Right lobe of liver (tissue), 4 donors: ENCODE measurements at regions not wholly inside any gene's neighbourhood (a gene's known extent, or its start where the extent isn't known, plus 50 kb on each side); places are given as distances from the start of the nearest gene placed in this dataset.

Experiments
- POLR2A ChIP-seq: fragments of 450-650 bp; IDR thresholded peaks from one replicate; pipeline ENCODE4 v1.6.1; 2017; ENCODE audit warnings: antibody characterized with exemption, mild to moderate bottlenecking
- TF ChIP-seq, protein P1 (sequence below), 4 donors: fragments of 200-600 bp in 3 of 4; fragments of 450-650 bp in 1 of 4; IDR thresholded peaks; one replicate each; pipeline versions ENCODE4 v1.5.1 to v1.8.0; 2016 to 2022; ENCODE audit warnings: antibody characterized with exemption in 4 of 4, mild to moderate bottlenecking in 2 of 4
- donor health status: DM: no; HTN: no; CAD: no.
- donor health status: DM: no; HTN: no; CAD: no.
- donor health status: DM: no; HTN: yes; CAD: no.

DNA sequence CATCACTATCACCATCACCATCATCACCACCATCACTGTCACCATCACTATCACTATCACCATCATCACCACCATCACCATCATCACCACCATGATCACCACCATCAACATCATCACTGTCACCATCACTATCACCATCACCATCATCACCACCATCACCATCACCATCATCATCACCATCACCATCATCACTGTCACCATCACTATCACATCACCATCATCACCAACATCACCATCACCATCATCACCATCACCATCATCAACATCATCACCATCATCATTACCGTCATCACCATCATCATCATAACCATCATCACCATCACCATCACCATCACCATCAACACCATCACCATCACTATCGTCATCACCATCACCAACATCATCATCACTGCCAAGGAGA is 273.8 kb downstream of the FOXL1 start:
- TF ChIP-seq, protein P1, sequence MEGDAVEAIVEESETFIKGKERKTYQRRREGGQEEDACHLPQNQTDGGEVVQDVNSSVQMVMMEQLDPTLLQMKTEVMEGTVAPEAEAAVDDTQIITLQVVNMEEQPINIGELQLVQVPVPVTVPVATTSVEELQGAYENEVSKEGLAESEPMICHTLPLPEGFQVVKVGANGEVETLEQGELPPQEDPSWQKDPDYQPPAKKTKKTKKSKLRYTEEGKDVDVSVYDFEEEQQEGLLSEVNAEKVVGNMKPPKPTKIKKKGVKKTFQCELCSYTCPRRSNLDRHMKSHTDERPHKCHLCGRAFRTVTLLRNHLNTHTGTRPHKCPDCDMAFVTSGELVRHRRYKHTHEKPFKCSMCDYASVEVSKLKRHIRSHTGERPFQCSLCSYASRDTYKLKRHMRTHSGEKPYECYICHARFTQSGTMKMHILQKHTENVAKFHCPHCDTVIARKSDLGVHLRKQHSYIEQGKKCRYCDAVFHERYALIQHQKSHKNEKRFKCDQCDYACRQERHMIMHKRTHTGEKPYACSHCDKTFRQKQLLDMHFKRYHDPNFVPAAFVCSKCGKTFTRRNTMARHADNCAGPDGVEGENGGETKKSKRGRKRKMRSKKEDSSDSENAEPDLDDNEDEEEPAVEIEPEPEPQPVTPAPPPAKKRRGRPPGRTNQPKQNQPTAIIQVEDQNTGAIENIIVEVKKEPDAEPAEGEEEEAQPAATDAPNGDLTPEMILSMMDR (IDR thresholded peaks at IDR 0.05) = no peak
- no peak for TF ChIP-seq POLR2A
